ENCODE measurements at regions not wholly inside any gene's neighbourhood (a gene's known extent, or its start where the extent isn't known, plus 50 kb on each side); places are given as distances from the start of the nearest gene placed in this dataset.

DNA sequence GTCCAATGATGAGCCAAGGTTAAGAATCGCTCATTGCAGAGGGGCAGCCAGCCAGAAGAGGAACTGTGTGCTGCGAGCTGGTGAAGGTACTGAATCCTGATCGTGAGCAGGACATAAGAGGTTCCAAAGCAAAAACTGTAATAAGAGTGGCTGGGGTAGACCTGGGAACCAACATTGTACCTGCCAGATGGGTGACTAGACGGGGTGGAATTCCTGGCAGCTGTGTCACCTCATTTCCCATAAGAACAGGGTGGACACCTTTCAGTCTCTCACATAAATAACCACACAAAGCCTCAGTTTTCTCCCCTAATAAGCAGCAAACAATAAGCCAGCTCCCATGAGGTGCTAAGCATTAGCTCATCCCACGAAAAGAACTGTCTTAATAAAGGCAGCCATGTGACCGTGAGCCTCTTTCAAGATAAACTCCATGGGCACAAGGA lies 290.3 kb downstream of the SOX9 start:
- Histone ChIP-seq H3K27me3 (no peaks in the 10 kb centered on the region), H3K4me3 (no peak overlapping the region), H3K36me3 (ENCODE audit: low read depth, missing control alignments) (no peaks in the 10 kb centered on the region), H3K27ac (no peak overlapping the region), H3K9me3 (no peaks in the 10 kb centered on the region), H3K4me1 (peaks cover 3% of the 10 kb centered on the region)
- DNase-seq, result no peak
- whole genome bisulfite sequencing, 2 donors, result 51 to 68% methylated on average over 5 to 6 of the region's 6 CpGs
- intact Hi-C loops (cut with DNase I; ENCODE audit: low total_unique reads), result no loop called here
- TF ChIP-seq POLR2A (IDR thresholded peaks at IDR 0.05), result no peak
- TF ChIP-seq, protein P1, sequence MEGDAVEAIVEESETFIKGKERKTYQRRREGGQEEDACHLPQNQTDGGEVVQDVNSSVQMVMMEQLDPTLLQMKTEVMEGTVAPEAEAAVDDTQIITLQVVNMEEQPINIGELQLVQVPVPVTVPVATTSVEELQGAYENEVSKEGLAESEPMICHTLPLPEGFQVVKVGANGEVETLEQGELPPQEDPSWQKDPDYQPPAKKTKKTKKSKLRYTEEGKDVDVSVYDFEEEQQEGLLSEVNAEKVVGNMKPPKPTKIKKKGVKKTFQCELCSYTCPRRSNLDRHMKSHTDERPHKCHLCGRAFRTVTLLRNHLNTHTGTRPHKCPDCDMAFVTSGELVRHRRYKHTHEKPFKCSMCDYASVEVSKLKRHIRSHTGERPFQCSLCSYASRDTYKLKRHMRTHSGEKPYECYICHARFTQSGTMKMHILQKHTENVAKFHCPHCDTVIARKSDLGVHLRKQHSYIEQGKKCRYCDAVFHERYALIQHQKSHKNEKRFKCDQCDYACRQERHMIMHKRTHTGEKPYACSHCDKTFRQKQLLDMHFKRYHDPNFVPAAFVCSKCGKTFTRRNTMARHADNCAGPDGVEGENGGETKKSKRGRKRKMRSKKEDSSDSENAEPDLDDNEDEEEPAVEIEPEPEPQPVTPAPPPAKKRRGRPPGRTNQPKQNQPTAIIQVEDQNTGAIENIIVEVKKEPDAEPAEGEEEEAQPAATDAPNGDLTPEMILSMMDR (IDR thresholded peaks at IDR 0.05), result no peak

DNA sequence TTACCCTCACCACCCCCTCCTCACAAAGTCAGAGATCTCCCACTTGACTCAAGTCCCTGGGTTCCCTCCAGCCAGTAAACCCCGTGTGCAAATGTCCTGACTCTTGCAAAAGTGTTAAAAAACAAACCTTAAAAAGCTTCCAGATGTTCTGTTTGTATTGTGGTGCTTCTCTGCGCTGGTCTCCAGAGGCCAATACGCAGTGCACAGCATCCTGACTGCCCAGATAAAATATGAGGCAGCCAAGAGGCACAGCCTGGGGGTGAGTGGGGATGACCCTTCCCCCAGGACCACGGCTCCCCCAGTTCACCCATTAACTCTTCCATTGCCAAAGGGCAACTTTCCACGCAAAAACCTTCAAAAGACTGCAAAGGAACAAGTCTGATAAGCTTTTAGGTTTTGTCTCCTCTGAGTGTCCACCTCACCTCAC lies 291.8 kb downstream of the SOX9 start:
- Histone ChIP-seq H3K27me3 (no peaks in the 10 kb centered on the region), H3K36me3 (ENCODE audit: low read depth, missing control alignments) (no peaks in the 10 kb centered on the region), H3K4me1 (peaks cover 3% of the 10 kb centered on the region), H3K27ac (no peak overlapping the region), H3K4me3 (no peak overlapping the region), H3K9me3 (no peaks in the 10 kb centered on the region)
- WGBS, 2 donors, result 56 to 58% methylated on average over 5 of the region's 5 CpGs
- no peak for TF ChIP-seq POLR2A (IDR thresholded peaks at IDR 0.05)
- TF ChIP-seq, protein P1 (IDR thresholded peaks at IDR 0.05), result no peak
- intact Hi-C loops (cut with DNase I; ENCODE audit: low total_unique reads), result no loop called here
- DNase-seq, result peak; percentile 19

DNA sequence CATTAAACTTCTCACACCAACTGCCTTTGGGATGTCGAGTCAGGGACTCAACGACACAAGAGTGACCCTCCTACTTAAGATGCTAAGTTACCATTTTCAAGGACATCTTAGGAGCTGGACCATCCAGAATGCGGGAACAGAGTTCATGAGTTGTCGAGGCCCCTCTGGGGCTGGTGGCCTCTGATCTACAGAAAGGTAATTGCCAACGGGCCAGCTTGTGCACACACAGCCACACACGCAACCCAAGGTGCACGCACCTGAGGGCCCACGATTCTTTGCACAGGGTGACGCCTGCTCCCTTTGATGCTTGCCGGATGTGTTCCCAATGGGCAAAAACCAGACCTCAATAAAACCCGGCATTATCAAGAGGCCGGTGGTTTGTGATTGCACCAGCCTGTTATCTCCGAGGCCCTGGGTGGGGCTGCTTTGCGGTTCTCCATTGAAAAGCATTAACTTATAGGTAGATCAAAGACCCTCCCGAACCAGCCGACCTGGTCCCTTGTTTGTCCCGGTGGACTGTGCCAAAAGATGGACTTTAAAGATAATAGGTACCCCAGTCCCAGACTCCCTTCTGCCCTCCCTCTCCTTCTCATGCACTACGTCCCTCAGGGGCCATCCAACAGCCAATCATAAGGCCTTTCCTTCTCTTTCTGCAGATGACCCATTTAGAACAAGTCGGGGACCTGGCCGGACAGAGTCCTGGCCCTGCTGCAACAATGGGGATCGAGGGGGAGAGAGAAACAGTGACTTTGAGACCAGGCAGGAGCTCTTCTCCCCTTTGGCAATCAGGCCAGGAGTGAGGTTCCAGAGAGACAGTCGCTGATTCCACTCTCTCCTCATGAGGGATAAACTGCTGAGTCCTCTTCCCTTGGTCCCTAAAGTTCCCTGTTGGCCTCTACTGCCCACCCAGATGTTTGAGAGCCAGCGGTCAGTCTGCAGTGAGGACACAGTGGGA lies 292.5 kb downstream of the SOX9 start:
- Histone ChIP-seq H3K27me3 (no peaks in the 10 kb centered on the region), H3K4me1 (peaks cover 3% of the 10 kb centered on the region), H3K27ac (no peak overlapping the region), H3K36me3 (ENCODE audit: low read depth, missing control alignments) (no peaks in the 10 kb centered on the region), H3K9me3 (no peaks in the 10 kb centered on the region), H3K4me3 (no peak overlapping the region)
- no peak for TF ChIP-seq POLR2A (IDR thresholded peaks at IDR 0.05)
- TF ChIP-seq, protein P1 (IDR thresholded peaks at IDR 0.05), result no peak
- whole genome bisulfite sequencing, 2 donors, result 83 to 86% methylated on average over 19 to 23 of the region's 23 CpGs
- DNase-seq, result no peak
- intact Hi-C loops (cut with DNase I; ENCODE audit: low total_unique reads), result no loop called here

DNA sequence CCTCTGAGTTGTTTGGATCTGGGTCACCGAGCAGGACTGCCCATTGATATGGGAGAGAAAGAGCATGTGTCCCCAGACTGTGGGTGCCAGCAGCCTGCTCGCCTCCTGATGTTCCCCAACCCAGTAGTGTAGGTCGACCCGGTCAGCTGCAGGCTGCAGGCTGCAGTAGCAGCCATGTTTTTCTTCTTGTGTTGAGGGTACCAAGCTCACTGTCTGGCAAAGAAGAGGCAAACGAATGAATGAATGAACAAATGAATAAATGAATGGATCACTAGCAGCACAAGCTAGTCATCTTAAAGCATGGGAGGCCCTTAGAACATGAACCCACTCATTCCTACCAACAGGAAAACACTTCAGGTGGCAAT lies 293.2 kb downstream of the SOX9 start:
- no peak for DNase-seq
- H3K36me3 ChIP-seq (ENCODE audit: low read depth, missing control alignments), result no peaks in the 10 kb centered on the region
- TF ChIP-seq, protein P1 (IDR thresholded peaks at IDR 0.05), result no peak
- TF ChIP-seq POLR2A (IDR thresholded peaks at IDR 0.05), result no peak
- H3K27me3 ChIP-seq, result no peaks in the 10 kb centered on the region
- no peaks in the 10 kb centered on the region for H3K9me3 ChIP-seq
- WGBS, 2 donors, result 81 to 95% methylated on average over 2 to 5 of the region's 5 CpGs
- intact Hi-C loops (cut with DNase I; ENCODE audit: low total_unique reads), result no loop called here
- no peak overlapping the region for H3K4me3 ChIP-seq
- peaks cover 3% of the 10 kb centered on the region for H3K4me1 ChIP-seq
- no peak overlapping the region for H3K27ac ChIP-seq

Measured in testis (tissue), 2 donors.